ENCODE measurements at regions not wholly inside any gene's neighbourhood (a gene's known extent, or its start where the extent isn't known, plus 50 kb on each side); places are given as distances from the start of the nearest gene placed in this dataset.

GRCh38 chr12:67797185-67797741 is 148.7 kb downstream of the DYRK2 start:
- peak; percentile 72 for DNase-seq (ENCODE audit: low read depth)

GRCh38 chr12:67797753-67798152 is 149.2 kb downstream of the DYRK2 start:
- DNase-seq (ENCODE audit: low read depth) = no peak

- peak; percentile 22 for DNase-seq (ENCODE audit: low read depth)
These were observed 150.2 kb downstream of the DYRK2 start for GRCh38 chr12:67798768-67799167.

GRCh38 chr12:67802731-67803130 is 154.2 kb downstream of the DYRK2 start:
- no peak for DNase-seq (ENCODE audit: low read depth)

GRCh38 chr12:67803278-67803993 is 154.9 kb downstream of the DYRK2 start:
- DNase-seq (ENCODE audit: low read depth) = no peak

- peak; percentile 62 for DNase-seq (ENCODE audit: low read depth)
These were observed 155.6 kb downstream of the DYRK2 start for GRCh38 chr12:67804168-67804567.

- peak; percentile 31 for DNase-seq (ENCODE audit: low read depth)
These were observed 159.3 kb downstream of the DYRK2 start for GRCh38 chr12:67807814-67808213.

- DNase-seq (ENCODE audit: low read depth) = no peak
These were observed 161.6 kb downstream of the DYRK2 start for GRCh38 chr12:67810166-67810565.

- DNase-seq (ENCODE audit: low read depth) = peak; percentile 86
These were observed 163.2 kb downstream of the DYRK2 start for GRCh38 chr12:67811437-67812361.

- no peak for DNase-seq (ENCODE audit: low read depth)
These were observed 164.9 kb downstream of the DYRK2 start for GRCh38 chr12:67813456-67813904.

GRCh38 chr12:67816269-67816668 is 167.7 kb downstream of the DYRK2 start:
- DNase-seq (ENCODE audit: low read depth) = no peak

GRCh38 chr12:67818459-67818903 is 169.9 kb downstream of the DYRK2 start:
- no peak for DNase-seq (ENCODE audit: low read depth)

GRCh38 chr12:67819902-67820301 is 169.3 kb upstream of the IFNG-AS1 start:
- no peak for DNase-seq (ENCODE audit: low read depth)

- no peak for DNase-seq (ENCODE audit: low read depth)
These were observed 168.6 kb upstream of the IFNG-AS1 start for GRCh38 chr12:67820694-67821093.

GRCh38 chr12:67822826-67823225 is 166.4 kb upstream of the IFNG-AS1 start:
- no peak for DNase-seq (ENCODE audit: low read depth)

- no peak for DNase-seq (ENCODE audit: low read depth)
These were observed 163.1 kb upstream of the IFNG-AS1 start for GRCh38 chr12:67826148-67826547.

- DNase-seq (ENCODE audit: low read depth) = peak; percentile 38
These were observed 162.1 kb upstream of the IFNG-AS1 start for GRCh38 chr12:67826946-67827720.

GRCh38 chr12:67827820-67828383 is 161.3 kb upstream of the IFNG-AS1 start:
- peak; percentile 95 for DNase-seq (ENCODE audit: low read depth)

GRCh38 chr12:67829896-67830295 is 159.4 kb upstream of the IFNG-AS1 start:
- DNase-seq (ENCODE audit: low read depth) = no peak

GRCh38 chr12:67832155-67832554 is 157.1 kb upstream of the IFNG-AS1 start:
- no peak for DNase-seq (ENCODE audit: low read depth)

GRCh38 chr12:67833602-67834001 is 155.6 kb upstream of the IFNG-AS1 start:
- DNase-seq (ENCODE audit: low read depth) = no peak
